ENCODE measurements at regions not wholly inside any gene's neighbourhood (a gene's known extent, or its start where the extent isn't known, plus 50 kb on each side); places are given as distances from the start of the nearest gene placed in this dataset.

GRCh38 chr4:122234686-122235085, 82.6 kb downstream of the BLTP1 start:
- TF ChIP-seq ESRRG (CRISPR knock-in tag; IDR thresholded peaks at IDR 0.05) (no peak), ARNTL (CRISPR knock-in tag; IDR thresholded peaks at IDR 0.05; ENCODE audit: borderline replicate concordance, low read depth) (no peak), ZFP3 (CRISPR knock-in tag; IDR thresholded peaks at IDR 0.05) (no peak), TSHZ2 (CRISPR knock-in tag; IDR thresholded peaks at IDR 0.05) (no peak), ZNF8 (CRISPR knock-in tag; IDR thresholded peaks at IDR 0.05) (no peak)

Data from SK-N-SH treated with all-trans-retinoic acid at 6 μM for 48 hours (cell line).